Stomach (tissue), 4 donors: ENCODE measurements at regions not wholly inside any gene's neighbourhood (a gene's known extent, or its start where the extent isn't known, plus 50 kb on each side); places are given as distances from the start of the nearest gene placed in this dataset.

Experiments
- EP300 ChIP-seq: sonication (generic); formaldehyde crosslinking; IDR thresholded peaks from one replicate; pipeline ENCODE4 v1.6.1; 2017; ENCODE audit warnings: antibody characterized with exemption
- POLR2A ChIP-seq, 4 donors: fragments of 450-650 bp; IDR thresholded peaks; one replicate each; pipeline ENCODE4 v1.6.1; 2016; ENCODE audit warnings: antibody characterized with exemption in 4 of 4, control low read depth in 2 of 4, mild to moderate bottlenecking in 1 of 4, moderate library complexity in 1 of 4
- POLR2AphosphoS5 ChIP-seq, 3 donors: sonication (generic); formaldehyde crosslinking; IDR thresholded peaks; one replicate each; pipeline ENCODE4 v1.6.1; 2016; ENCODE audit warnings: antibody characterized with exemption in 3 of 3
- TF ChIP-seq, protein P1 (sequence below), 7 experiments: fragments of 450-650 bp in 4 of 7; fragments of 200-600 bp in 3 of 7; sonication (generic) in 3 of 7; IDR thresholded peaks; one replicate each; pipeline ENCODE4 v1.5.1; 2016 to 2019; ENCODE audit warnings: antibody characterized with exemption in 7 of 7, control low read depth in 2 of 7, mild to moderate bottlenecking in 1 of 7

- TF ChIP-seq POLR2A (IDR thresholded peaks at IDR 0.05) (no peak), EP300 (no peak), POLR2AphosphoS5 (IDR thresholded peaks at IDR 0.05) (no peak)
- TF ChIP-seq, protein P1, sequence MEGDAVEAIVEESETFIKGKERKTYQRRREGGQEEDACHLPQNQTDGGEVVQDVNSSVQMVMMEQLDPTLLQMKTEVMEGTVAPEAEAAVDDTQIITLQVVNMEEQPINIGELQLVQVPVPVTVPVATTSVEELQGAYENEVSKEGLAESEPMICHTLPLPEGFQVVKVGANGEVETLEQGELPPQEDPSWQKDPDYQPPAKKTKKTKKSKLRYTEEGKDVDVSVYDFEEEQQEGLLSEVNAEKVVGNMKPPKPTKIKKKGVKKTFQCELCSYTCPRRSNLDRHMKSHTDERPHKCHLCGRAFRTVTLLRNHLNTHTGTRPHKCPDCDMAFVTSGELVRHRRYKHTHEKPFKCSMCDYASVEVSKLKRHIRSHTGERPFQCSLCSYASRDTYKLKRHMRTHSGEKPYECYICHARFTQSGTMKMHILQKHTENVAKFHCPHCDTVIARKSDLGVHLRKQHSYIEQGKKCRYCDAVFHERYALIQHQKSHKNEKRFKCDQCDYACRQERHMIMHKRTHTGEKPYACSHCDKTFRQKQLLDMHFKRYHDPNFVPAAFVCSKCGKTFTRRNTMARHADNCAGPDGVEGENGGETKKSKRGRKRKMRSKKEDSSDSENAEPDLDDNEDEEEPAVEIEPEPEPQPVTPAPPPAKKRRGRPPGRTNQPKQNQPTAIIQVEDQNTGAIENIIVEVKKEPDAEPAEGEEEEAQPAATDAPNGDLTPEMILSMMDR (IDR thresholded peaks at IDR 0.05) = no peak
Observed at GRCh38 chr3:194767446-194768207, 81.9 kb downstream of the FAM43A start.
